Esophagus squamous epithelium (tissue), 4 donors: ENCODE measurements at regions not wholly inside any gene's neighbourhood (a gene's known extent, or its start where the extent isn't known, plus 50 kb on each side); places are given as distances from the start of the nearest gene placed in this dataset.
"Not testable (repeated sequence)": the region's sequence is repeated elsewhere in the genome, so short reads cannot be mapped to it uniquely, and the experiment has no call there.

Experiments used
- CTCF ChIP-seq, 6 experiments: fragments of 450-650 bp in 4 of 6; fragments of 200-600 bp in 2 of 6; sonication (generic) in 2 of 6; IDR thresholded peaks; one replicate each; pipeline ENCODE4 v1.5.1; 2016 to 2019; ENCODE audit warnings: antibody characterized with exemption in 6 of 6, mild to moderate bottlenecking in 4 of 6, moderate library complexity in 4 of 6
- POLR2A ChIP-seq, 4 donors: fragments of 450-650 bp; IDR thresholded peaks; one replicate each; pipeline ENCODE4 v1.6.1; 2017; ENCODE audit warnings: antibody characterized with exemption in 4 of 4, mild to moderate bottlenecking in 4 of 4, moderate library complexity in 3 of 4

DNA sequence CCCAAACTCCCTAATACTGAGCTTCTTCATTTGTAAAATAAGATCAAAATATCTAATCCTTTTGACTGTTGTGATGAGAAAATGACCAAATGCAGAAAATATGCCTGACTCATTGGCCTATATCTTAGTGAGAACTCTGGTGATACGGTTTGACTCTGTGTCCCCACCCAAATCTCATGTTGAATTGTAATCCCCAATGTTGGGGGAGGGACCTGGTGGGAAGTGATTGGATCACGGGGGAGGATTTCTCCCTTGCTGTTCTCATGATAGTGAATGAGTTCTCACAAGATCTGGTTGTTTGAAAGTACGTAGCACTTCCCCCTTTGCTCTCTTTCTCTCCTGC lies 131.4 kb downstream of the ASB7 start:
- TF ChIP-seq CTCF, POLR2A (IDR thresholded peaks at IDR 0.05): not testable (repeated sequence)
